ENCODE measurements at regions not wholly inside any gene's neighbourhood (a gene's known extent, or its start where the extent isn't known, plus 50 kb on each side); places are given as distances from the start of the nearest gene placed in this dataset.

DNA sequence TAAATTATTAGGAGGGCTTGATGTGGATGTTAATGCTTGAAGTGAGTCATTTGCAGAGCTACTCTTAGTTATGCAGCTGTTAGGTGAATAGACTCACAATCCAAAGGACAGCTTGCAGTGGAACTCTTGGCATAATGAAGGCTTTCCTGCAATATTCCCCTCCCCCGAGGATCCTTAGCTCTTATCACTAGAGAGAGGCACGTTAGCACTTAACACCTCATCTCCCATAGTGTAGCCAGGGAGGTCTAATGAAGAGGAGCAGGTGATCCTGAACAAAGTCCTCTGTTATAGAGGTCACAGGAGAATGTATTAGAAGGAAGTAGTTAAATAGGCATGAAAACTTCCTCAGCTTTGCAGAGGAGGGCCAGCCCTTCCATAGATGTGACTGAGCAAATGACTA lies 919.2 kb upstream of the FAT3 start:
- TF ChIP-seq, protein P1, sequence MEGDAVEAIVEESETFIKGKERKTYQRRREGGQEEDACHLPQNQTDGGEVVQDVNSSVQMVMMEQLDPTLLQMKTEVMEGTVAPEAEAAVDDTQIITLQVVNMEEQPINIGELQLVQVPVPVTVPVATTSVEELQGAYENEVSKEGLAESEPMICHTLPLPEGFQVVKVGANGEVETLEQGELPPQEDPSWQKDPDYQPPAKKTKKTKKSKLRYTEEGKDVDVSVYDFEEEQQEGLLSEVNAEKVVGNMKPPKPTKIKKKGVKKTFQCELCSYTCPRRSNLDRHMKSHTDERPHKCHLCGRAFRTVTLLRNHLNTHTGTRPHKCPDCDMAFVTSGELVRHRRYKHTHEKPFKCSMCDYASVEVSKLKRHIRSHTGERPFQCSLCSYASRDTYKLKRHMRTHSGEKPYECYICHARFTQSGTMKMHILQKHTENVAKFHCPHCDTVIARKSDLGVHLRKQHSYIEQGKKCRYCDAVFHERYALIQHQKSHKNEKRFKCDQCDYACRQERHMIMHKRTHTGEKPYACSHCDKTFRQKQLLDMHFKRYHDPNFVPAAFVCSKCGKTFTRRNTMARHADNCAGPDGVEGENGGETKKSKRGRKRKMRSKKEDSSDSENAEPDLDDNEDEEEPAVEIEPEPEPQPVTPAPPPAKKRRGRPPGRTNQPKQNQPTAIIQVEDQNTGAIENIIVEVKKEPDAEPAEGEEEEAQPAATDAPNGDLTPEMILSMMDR (IDR thresholded peaks at IDR 0.05): no peak
- TF ChIP-seq POLR2A (IDR thresholded peaks at IDR 0.05): no peak

Measured in body of pancreas (tissue), 4 donors.